SK-N-SH (cell line): ENCODE measurements at regions not wholly inside any gene's neighbourhood (a gene's known extent, or its start where the extent isn't known, plus 50 kb on each side); places are given as distances from the start of the nearest gene placed in this dataset.

Experiments used
- CTCF ChIA-PET: fragments of 300-600, 350-600 bp; formaldehyde crosslinking; extraction: SDS; loops from one replicate; lab custom pipeline; 2021; lab: Yijun Ruan, JAX
- POLR2A ChIA-PET: fragments of 350-600 bp; sonication (Branson Sonifier 250); formaldehyde crosslinking; extraction: SDS; loops from one replicate; lab custom pipeline; 2020; ENCODE audit warnings: antibody characterized with exemption, inconsistent platforms; lab: Yijun Ruan, JAX
- DNase-seq: peaks from one replicate; pipeline ENCODE4 v3.0.0; 2012
- H2AFZ ChIP-seq: fragments of 200-600 bp; sonication (generic); 2 replicates; pipeline ENCODE4 v1.8.1; 2016; ENCODE audit warnings: antibody characterized with exemption, mild to moderate bottlenecking, low read depth
- H3F3A ChIP-seq: fragments of 200-600 bp; sonication (generic); replicated peaks from 2 replicates; pipeline ENCODE3; 2016; ENCODE audit warnings: antibody characterized with exemption, mild to moderate bottlenecking; ENCODE audit not compliant: insufficient read depth
- H3K27ac ChIP-seq, 2 experiments: fragments of 200-500 bp in 1 of 2; fragments of 200-600 bp in 1 of 2; sonication (Bioruptor generic) in 1 of 2; sonication (generic), shearing (Covaris generic) in 1 of 2; 2 replicates each; pipeline versions ENCODE4 v1.5.1 to v1.6.1; 2014 to 2016; ENCODE audit warnings: low read depth in 2 of 2, inconsistent platforms in 1 of 2, low read length in 1 of 2, mild to moderate bottlenecking in 1 of 2, mixed read lengths in 1 of 2
- H3K27me3 ChIP-seq: fragments of 200-600 bp; sonication (generic), shearing (Covaris generic); 2 replicates; pipeline ENCODE4 v1.6.1; 2016; ENCODE audit warnings: mixed run types; ENCODE audit not compliant: insufficient read depth
- H3K36me3 ChIP-seq, 2 experiments: fragments of 200-500 bp in 1 of 2; fragments of 200-600 bp in 1 of 2; sonication (Bioruptor generic) in 1 of 2; sonication (generic) in 1 of 2; replicated peaks in 1 of 2; 2 replicates each; pipeline versions ENCODE3 to v1.5.1; 2014 to 2016; ENCODE audit warnings: low read length in 1 of 2, mild to moderate bottlenecking in 1 of 2; ENCODE audit not compliant: insufficient read depth in 2 of 2, control insufficient read depth in 1 of 2
- H3K4me1 ChIP-seq, 2 experiments: fragments of 200-500 bp in 1 of 2; fragments of 200-600 bp in 1 of 2; sonication (Bioruptor generic) in 1 of 2; sonication (generic), shearing (Covaris generic) in 1 of 2; 2 replicates each; pipeline versions ENCODE4 v1.5.1 to v1.6.1; 2014 to 2016; ENCODE audit warnings: low read depth in 1 of 2, low read length in 1 of 2, mixed run types in 1 of 2; ENCODE audit not compliant: insufficient read depth in 2 of 2, control insufficient read depth in 1 of 2
- H3K4me2 ChIP-seq: fragments of 200-600 bp; sonication (generic), shearing (Covaris generic); 2 replicates; pipeline ENCODE4 v1.6.1; 2017; ENCODE audit warnings: mixed run types
- H3K4me3 ChIP-seq, 2 experiments: fragments of 200-500 bp in 1 of 2; fragments of 200-600 bp in 1 of 2; sonication (Bioruptor generic) in 1 of 2; sonication (generic), shearing (Covaris generic) in 1 of 2; 2 replicates each; pipeline versions ENCODE4 v1.5.1 to v1.8.1; 2014 to 2016; ENCODE audit warnings: low read depth in 2 of 2, inconsistent platforms in 1 of 2, low read length in 1 of 2, mild to moderate bottlenecking in 1 of 2, mixed read lengths in 1 of 2, moderate library complexity in 1 of 2
- H3K79me2 ChIP-seq: fragments of 200-600 bp; sonication (generic); 2 replicates; pipeline ENCODE4 v1.8.1; 2017; ENCODE audit warnings: mild to moderate bottlenecking; ENCODE audit not compliant: insufficient read depth
- H3K9ac ChIP-seq: fragments of 200-600 bp; sonication (generic); 2 replicates; pipeline ENCODE4 v1.6.1; 2017; ENCODE audit warnings: mixed run types
- H3K9me2 ChIP-seq: fragments of 200-600 bp; sonication (generic); 2 replicates; pipeline ENCODE4 v1.6.1; 2017; ENCODE audit warnings: mixed run types
- H3K9me3 ChIP-seq: fragments of 200-600 bp; sonication (generic); 2 replicates; pipeline ENCODE4 v1.6.1; 2017; ENCODE audit warnings: mixed run types, mild to moderate bottlenecking, moderate library complexity
- H4K20me1 ChIP-seq: fragments of 200-600 bp; sonication (generic); 2 replicates; pipeline ENCODE4 v1.6.1; 2017; ENCODE audit warnings: mild to moderate bottlenecking, mixed run types; ENCODE audit not compliant: insufficient read depth
- CTCF ChIP-seq: fragments of 200-600 bp; sonication (generic); IDR thresholded peaks from 2 replicates; pipeline ENCODE4 v1.6.1; 2017; ENCODE audit warnings: antibody characterized with exemption, mild to moderate bottlenecking, moderate library complexity
- EP300 ChIP-seq, 2 experiments: IDR thresholded peaks; 2 replicates each; pipeline versions ENCODE4 v1.4.0 to v1.6.1; 2012; ENCODE audit warnings: borderline replicate concordance in 1 of 2, low read depth in 1 of 2, low read length in 1 of 2
- FOSL2 ChIP-seq: IDR thresholded peaks from 2 replicates; pipeline ENCODE4 v1.4.0; 2012; ENCODE audit warnings: low read depth, mild to moderate bottlenecking, moderate library complexity, borderline replicate concordance
- JUND ChIP-seq: IDR thresholded peaks from 2 replicates; pipeline ENCODE4 v1.4.0; 2012
- NFIC ChIP-seq: IDR thresholded peaks from 2 replicates; pipeline ENCODE4 v1.4.0; 2012; ENCODE audit warnings: borderline replicate concordance
- NRF1 ChIP-seq: IDR thresholded peaks from 2 replicates; pipeline ENCODE4 v1.6.1; 2012; ENCODE audit warnings: low read depth, mild to moderate bottlenecking, low read length
- PBX3 ChIP-seq: IDR thresholded peaks from 2 replicates; pipeline ENCODE4; 2012
- POLR2AphosphoS5 ChIP-seq: IDR thresholded peaks from 2 replicates; pipeline ENCODE4 v1.6.1; 2012; ENCODE audit warnings: low read depth, low read length
- REST ChIP-seq: IDR thresholded peaks from 2 replicates; pipeline ENCODE4 v1.6.1; 2012; ENCODE audit warnings: mild to moderate bottlenecking, low read depth, low read length, moderate library complexity
- TCF12 ChIP-seq: IDR thresholded peaks from 2 replicates; pipeline ENCODE4 v1.4.0; 2012
- WGBS: methylation state at CpG from one replicate; pipeline ENCODE4 v1.1.6; 2017; ENCODE audit warnings: low lambda C conversion rate; 5-methylcytosine and 5-hydroxymethylcytosine counted together

DNA sequence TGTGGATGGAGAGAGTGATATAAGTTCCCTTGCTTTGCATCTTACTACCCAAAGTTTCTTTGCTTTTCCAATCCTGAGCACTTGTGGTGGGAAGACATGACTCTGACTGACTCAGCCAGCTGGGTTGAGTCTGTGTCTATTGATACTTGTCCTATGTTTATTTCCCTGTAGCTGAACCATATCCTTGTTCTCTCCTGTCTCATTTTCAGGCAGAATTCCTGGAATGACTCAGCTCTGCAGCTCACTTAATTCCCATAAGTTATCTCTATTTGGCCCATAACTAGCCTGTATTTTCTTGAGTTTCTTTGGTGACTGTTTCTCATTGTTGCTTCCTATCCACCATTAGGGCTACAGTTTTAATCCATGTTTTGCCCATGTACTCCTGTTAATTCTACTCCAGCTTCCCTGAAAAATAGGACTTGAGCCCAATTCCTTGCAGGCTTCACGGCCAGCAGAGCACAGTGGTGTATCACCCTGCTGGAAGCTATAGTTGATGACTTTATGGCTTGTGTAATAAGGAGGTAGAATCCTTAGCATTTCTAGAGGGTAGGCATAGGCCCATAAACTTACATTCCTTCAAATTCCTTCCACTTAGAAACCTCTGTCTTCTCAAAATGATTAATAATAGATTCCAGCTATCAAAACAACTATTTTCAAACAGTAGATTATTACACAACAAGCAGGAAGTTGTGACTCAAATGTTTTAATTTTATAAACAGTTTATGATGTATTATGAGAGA, 183.1 kb downstream of the TMTC3 start:
- no peak for DNase-seq
- Histone ChIP-seq H3K9me3 (no peaks in the 10 kb centered on the region), H3K9ac (peak overlapping the region; percentile 69), H2AFZ (peak overlapping the region; percentile 62), H4K20me1 (no peaks in the 10 kb centered on the region), H3F3A (peaks cover 22% of the 10 kb centered on the region), H3K4me1 (peaks cover 0 to 16% of the 10 kb centered on the region in 2 experiments; a peak in 3 of 4 replicates), H3K36me3 (no peaks in the 10 kb centered on the region), H3K4me3 (no peak overlapping the region), H3K27ac (peak overlapping the region; percentile 51 to 98; a peak in 3 of 4 replicates), H3K79me2 (no peaks in the 10 kb centered on the region), H3K4me2 (peak overlapping the region; percentile 45; the same call in 1 of the 2 replicates), H3K27me3 (no peaks in the 10 kb centered on the region), H3K9me2 (no peaks in the 10 kb centered on the region)
- ChIA-PET POLR2A (no interaction called here), CTCF (interaction anchor here (0.9 to 1.5 kb wide), 2 partner anchors 9 to 12 kb away, joined by 3 to 4 read pairs; no protein-coding TSS in a partner anchor)
- 42% methylated on average over 1 of the region's 1 CpG for WGBS
- TF ChIP-seq CTCF (peak; percentile 21; the same call in 1 of the 2 replicates), FOSL2 (peak; percentile 66; the same call in 1 of the 2 replicates), NFIC (peak; percentile 20; the same call in 1 of the 2 replicates), REST (no peak), TCF12 (peak; percentile 43), NRF1 (no peak), EP300 (IDR thresholded peaks at IDR 0.05; ENCODE audit: borderline replicate concordance in 1 of 2, low read depth in 1 of 2, low read length in 1 of 2) (0 out of 4 replicates have a peak, but pooled peaks of 1 of the 2 experiments have one; percentile 18), PBX3 (peak; percentile 35), JUND (peak; percentile 71), POLR2AphosphoS5 (no peak)
- TF ChIP-seq, all 33 proteins: peak for 7
